BE2C (cell line): ENCODE measurements at regions not wholly inside any gene's neighbourhood (a gene's known extent, or its start where the extent isn't known, plus 50 kb on each side); places are given as distances from the start of the nearest gene placed in this dataset.
"Not testable (repeated sequence)": the region's sequence is repeated elsewhere in the genome, so short reads cannot be mapped to it uniquely, and the experiment has no call there.

Source experiments
- DNase-seq: peaks from one replicate; pipeline ENCODE4 v3.0.0-alpha.2; 2020
- H3K27me3 ChIP-seq: fragments of 250-450 bp; sonication (Bioruptor Pico); 2 replicates; pipeline ENCODE4 v1.5.1; 2020; ENCODE audit warnings: mild to moderate bottlenecking
- H3K36me3 ChIP-seq: fragments of 250-450 bp; sonication (Bioruptor Pico); 2 replicates; pipeline ENCODE4 v1.5.1; 2020; ENCODE audit warnings: mild to moderate bottlenecking
- H3K4me1 ChIP-seq: fragments of 250-450 bp; sonication (Bioruptor Pico); 2 replicates; pipeline ENCODE4 v1.5.1; 2020
- H3K4me3 ChIP-seq: 2 replicates; pipeline ENCODE4 v1.5.1; 2011; ENCODE audit warnings: low read depth, low read length
- H3K9me3 ChIP-seq: fragments of 250-450 bp; sonication (Bioruptor Pico); 2 replicates; pipeline ENCODE4 v1.5.1; 2020
- CTCF ChIP-seq: IDR thresholded peaks from 2 replicates; pipeline ENCODE4 v1.5.1; 2012; ENCODE audit warnings: mild to moderate bottlenecking, low read depth, low read length

DNA sequence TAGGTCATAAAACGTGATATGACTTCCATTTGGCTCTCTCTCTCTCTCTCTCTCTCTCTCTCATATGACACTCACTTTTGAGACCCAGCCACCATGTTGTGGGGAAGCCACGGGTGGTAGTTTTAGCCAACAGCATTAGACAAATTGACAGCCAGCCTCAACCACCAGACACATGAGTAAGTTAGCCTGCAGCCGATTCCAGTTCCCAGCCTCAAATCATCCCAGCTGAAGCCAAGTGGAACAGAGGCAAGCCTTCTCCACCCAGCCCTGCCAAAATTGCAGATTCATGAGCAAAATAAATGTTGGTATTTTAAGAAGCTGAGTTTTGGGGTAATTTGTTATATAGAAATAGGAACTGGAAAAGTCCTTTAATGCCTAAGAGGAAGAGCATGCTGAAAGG, 98.0 kb upstream of the DNAH14 start:
- TF ChIP-seq CTCF, result no peak
- Histone ChIP-seq H3K36me3 (no peaks in the 10 kb centered on the region), H3K4me3 (no peak overlapping the region), H3K27me3 (no peaks in the 10 kb centered on the region), H3K9me3 (no peaks in the 10 kb centered on the region), H3K4me1 (no peaks in the 10 kb centered on the region)
- DNase-seq, result no peak

- not testable (repeated sequence) for H3K4me3 ChIP-seq, H3K27me3 ChIP-seq, H3K9me3 ChIP-seq, H3K4me1 ChIP-seq, DNase-seq, H3K36me3 ChIP-seq
Observed at GRCh38 chr1:224839648-224840300, 89.7 kb upstream of the DNAH14 start.

GRCh38 chr1:224841803-224842202, 87.7 kb upstream of the DNAH14 start:
- DNase-seq, H3K9me3 ChIP-seq: not testable (repeated sequence)

GRCh38 chr1:224846119-224846907, 83.2 kb upstream of the DNAH14 start:
- Histone ChIP-seq H3K4me1 (no peaks in the 10 kb centered on the region), H3K36me3 (no peaks in the 10 kb centered on the region), H3K27me3 (no peaks in the 10 kb centered on the region), H3K9me3 (no peaks in the 10 kb centered on the region), H3K4me3 (no peak overlapping the region)
- no peak for TF ChIP-seq CTCF
- no peak for DNase-seq

More at GRCh38 chr1:224841803-224842202, 87.7 kb upstream of the DNAH14 start:
- not testable (repeated sequence) for H3K36me3 ChIP-seq, H3K4me1 ChIP-seq, H3K4me3 ChIP-seq, H3K27me3 ChIP-seq

DNA sequence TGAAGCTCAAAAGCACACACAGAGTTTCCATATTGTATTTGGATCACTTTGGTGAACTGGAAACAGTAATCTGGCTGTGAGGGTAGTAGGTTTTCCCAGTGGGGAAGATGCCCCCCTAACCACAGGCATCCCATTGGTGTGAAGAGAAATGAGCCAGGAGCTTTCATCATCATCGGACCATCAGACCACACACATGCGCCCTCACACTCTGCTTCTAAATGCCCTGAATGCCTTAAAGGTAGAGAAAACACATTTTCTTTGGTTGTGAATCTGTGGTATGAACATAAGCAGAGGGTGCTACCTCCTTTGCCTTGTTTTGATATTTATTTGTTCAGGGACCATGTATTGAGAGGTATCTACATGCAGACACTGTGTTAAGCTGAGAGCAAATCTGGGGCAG, 79.0 kb upstream of the DNAH14 start:
- no peaks in the 10 kb centered on the region for H3K27me3 ChIP-seq
- H3K9me3 ChIP-seq, result no peaks in the 10 kb centered on the region

GRCh38 chr1:224851210-224851847, 78.1 kb upstream of the DNAH14 start:
- TF ChIP-seq CTCF, result peak; percentile 91
- H3K4me3 ChIP-seq, result no peak overlapping the region
- DNase-seq, result peak; percentile 69
- H3K4me1 ChIP-seq, result no peaks in the 10 kb centered on the region
- H3K36me3 ChIP-seq, result no peaks in the 10 kb centered on the region
- no peaks in the 10 kb centered on the region for H3K9me3 ChIP-seq
- H3K27me3 ChIP-seq, result no peaks in the 10 kb centered on the region

More for the DNA sequence above, 79.0 kb upstream of the DNAH14 start:
- Histone ChIP-seq H3K4me3 (no peak overlapping the region), H3K4me1 (no peaks in the 10 kb centered on the region), H3K36me3 (no peaks in the 10 kb centered on the region)
- DNase-seq, result no peak
- no peak for TF ChIP-seq CTCF

GRCh38 chr1:224851848-224852261, 77.6 kb upstream of the DNAH14 start:
- no peak for TF ChIP-seq CTCF
- H3K27me3 ChIP-seq, result no peaks in the 10 kb centered on the region
- H3K4me1 ChIP-seq, result no peaks in the 10 kb centered on the region
- no peaks in the 10 kb centered on the region for H3K9me3 ChIP-seq
- no peak overlapping the region for H3K4me3 ChIP-seq
- no peak for DNase-seq
- H3K36me3 ChIP-seq, result no peaks in the 10 kb centered on the region
